Activated CD8-positive, alpha-beta memory T cell treated with anti-CD3 and anti-CD28 coated beads, Interleukin-2, amount 50 U/mL, for 48 hours (primary cell): ENCODE measurements at regions not wholly inside any gene's neighbourhood (a gene's known extent, or its start where the extent isn't known, plus 50 kb on each side); places are given as distances from the start of the nearest gene placed in this dataset.

Experiments used
- DNase-seq: peaks from one replicate; pipeline ENCODE4 v3.0.0-alpha.2; 2020

DNA sequence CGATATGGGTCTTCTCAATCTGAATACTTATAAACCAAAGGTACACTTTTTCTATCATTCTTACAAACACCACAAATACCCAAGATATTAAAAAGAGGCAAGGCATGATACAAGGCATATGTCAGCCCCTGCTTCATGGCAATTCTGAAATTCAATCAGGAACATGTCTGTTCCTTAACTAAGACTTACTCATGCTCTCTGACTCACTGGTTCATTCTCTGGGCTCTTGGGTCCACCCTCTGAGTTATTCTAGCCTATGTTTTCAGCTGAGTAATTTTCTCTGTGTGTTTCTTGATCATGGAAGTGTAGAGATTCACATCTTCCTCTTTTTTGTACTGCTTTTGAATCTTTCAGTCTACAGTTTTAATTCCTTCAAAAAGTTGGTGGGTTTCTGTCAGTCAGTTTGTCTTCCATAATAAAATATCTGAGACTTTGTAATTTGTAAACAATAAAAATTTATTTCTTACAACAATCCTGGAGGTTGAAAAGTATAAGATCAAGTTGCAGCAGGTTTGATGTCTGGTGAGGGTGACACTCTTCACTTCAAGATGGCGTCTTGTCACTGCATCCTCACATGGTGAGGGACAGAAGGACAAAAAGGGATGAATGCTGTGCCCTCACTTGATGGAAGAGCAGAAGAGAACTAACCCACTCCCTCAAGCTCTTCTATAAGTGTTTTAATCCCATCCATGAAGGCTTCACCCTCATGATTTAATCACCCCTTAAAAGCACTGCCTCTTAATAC lies 211.7 kb downstream of the FAM76B start:
- no peak for DNase-seq

DNA sequence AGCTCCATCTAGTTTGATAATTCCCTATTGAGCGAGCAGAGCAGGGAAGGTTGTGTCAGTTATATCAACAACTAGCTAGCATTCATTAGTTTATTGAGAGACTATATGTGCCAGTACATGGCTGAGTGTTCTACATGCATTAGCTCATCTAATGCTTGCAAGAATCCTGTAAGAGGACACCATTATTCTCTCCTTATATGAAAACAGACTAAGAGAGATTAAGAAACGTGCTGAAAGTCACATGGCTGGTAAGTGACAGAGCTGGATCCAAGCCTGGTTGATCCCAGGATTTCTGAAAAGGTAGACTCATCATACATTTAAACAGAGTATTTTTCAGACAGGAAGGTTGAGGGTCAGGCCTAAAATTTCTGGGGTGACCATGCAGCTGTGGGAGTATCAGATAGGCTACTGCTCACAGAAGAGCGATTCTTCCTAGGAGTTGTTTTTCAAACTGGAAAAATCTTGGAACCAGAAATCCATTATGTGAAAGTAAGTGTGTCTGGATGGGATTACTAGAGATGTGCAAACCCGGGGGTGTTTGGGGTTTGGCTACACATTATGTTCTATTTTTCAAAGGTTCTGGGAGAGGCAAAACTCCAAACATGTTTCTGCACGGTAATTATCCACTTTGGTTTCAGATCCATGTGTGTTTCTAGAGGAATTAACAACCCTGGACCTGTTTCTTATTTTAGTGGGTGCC lies 213.3 kb downstream of the FAM76B start:
- no peak for DNase-seq

DNA sequence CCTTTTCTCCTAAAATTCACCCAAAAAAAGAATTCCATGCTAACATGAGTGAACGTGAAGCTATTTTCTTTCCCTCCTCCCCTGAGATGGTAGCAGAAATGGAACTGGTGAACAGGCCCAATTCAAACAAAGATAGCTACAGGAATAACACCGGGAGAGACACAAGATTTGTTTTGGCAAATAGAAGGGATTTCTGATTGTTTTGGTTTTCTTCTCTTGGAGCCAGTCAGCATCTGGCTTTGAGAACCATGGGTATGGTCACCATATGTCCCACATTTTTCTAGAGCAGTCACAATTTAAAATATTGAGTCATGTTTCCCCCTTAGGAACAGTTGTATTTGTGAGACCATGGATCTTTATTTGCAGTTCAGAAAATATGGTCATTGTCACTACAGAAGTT lies 214.1 kb downstream of the FAM76B start:
- no peak for DNase-seq

DNA sequence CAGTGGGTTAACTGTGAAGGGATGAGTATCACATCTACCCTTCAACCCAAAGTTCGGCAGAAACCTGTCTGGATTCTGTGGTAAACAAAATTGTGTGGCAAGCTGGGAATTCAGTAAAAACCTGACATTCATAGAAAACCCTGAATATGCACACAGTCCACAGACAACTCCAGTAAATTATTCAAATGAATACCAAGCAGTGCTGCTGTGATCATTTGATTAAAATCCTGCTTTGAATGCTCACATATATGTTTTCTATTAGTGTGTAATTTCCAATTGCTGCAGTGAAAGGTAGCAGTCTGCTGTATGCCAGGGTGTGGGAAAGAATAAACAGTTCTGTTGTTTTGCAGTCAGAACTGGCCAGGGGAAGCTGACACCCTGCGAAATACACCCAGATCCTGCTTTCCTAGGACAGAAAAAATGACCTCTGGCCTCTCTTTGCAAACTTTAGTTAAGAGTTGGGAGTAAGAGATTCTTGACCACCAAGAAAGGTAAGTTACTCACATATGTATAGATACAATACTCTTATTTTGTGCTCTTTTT lies 217.8 kb downstream of the FAM76B start:
- DNase-seq: no peak

DNA sequence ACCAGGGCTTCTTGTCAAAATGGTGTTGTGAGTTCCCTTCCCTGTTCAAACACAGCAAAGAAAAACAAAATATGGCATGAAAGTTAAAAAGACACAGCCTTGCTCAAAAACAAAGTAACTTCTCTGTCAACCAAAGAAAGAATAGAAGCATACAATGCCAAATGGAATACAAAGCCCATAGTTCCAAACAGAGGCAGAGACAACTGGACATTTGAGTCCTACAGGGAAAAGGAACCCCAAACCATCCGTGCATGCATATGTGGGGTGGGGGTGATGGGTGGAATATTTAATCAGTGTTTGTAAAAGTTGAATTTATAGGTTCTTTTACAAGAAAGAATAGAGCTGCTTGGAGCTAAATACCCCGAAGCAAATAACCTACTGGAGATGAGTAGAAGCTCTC lies 218.7 kb downstream of the FAM76B start:
- no peak for DNase-seq

DNA sequence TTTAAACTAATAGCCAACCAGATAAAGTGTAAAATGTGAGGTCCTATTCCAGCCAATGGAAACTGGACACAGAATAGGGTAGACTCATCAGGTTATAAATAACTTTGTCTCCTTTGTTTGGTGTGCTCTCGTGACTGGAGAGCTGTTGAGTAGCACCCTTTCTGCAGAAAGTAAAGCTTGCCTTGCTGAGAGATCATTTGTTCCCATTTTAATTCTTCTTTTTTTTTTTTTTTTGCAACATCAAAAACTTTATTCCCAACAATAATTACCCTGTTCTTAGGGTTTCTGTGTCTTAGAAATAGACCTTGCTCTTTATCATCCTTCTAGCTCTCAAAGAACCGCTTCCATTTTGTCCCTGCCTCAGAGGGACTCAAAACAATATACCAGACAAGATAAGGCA lies 220.4 kb downstream of the FAM76B start:
- no peak for DNase-seq

DNA sequence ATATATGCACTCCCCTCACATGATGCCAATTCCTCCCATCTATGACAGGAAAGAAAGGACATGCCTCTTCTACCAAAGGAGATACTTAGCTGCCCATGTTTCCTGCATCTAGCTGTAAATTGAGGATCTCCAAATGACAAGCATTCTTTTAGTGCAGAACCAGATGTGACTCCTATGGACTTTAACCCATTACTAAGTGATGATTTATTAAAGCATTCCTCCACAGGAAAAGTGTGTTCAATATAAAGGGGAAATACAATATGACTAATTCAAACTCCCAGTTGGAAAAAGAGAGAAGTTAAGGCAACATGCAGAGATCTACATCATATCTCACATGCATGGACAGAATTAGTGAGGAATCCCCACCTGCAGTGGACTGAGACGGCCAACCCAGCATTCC lies 221.3 kb downstream of the FAM76B start:
- DNase-seq: no peak

DNA sequence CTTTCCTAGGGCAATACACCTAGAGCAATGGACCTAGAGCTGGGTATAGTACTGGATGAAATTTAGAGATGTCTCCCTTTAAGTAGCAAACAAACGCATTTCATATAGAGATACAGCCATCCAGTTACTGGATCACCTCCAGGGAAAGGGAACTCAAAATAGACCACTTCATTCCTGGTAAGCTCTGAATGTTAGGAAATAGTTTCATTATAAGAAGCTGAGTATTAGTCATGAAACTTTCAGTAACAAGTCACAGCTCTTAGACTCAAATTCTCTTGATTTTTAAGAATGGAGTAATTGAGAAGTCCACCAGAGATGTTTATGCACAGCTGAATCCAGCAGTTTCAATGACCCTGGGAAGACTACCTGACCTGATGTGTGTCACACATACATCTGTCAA lies 221.9 kb downstream of the FAM76B start:
- DNase-seq: no peak

DNA sequence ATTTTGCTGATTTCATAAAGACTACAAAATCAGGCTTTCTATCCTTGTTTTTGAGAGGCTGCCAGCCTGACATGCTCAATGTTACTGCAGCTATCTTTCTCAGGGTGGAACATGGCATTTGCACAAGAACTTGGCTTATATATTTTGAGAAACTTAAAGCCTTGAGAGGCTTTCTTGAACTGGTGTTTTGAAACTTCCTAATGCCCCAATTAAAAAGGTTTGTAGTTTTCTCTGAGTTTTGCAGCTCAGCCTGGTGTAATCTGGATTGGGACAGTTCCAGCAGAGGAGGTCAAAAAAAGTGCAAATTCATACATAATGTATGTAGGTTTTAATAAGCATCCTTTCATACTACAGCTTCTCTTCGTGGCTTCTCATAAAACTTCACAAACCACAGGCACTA lies 223.4 kb downstream of the FAM76B start:
- DNase-seq: no peak

DNA sequence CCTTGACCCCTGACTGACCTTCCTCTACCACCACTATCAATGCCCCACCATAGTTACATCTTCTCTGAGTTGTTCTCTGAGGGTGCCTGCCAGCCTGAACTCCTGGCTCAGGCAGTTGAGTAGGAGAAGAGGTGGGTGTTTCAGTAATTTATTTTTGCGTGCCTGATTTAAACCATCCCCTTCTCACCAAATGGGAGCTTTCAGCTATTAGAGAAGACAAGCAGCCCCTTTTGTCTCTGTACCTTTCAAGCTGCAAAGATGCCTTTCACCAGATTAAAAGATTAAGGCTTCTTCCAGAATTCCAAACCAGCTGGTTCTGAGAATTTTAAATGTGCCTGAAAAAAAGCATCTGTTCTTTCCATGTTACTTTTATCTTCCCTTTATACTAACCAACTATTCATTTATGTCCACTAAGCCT lies 223.8 kb downstream of the FAM76B start:
- no peak for DNase-seq

DNA sequence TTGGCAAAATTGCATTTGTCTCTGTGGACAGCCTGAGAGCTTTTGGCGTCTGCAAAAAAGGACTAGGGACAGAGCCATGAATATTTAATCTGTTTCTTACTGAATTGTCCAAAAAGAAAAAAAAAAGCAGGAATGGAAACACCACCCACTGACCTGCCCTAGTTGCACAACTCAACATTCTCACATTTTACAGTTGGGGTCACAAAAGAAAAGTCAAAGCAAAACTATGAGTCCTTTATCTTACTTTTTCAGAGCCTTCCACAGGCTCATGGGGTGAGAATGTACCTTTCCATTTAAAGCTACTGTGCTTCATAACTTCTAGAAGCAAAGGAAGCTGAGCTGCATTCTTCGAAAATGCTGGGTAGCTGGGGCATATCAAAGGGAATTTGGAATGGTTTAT lies 225.7 kb downstream of the FAM76B start:
- no peak for DNase-seq

DNA sequence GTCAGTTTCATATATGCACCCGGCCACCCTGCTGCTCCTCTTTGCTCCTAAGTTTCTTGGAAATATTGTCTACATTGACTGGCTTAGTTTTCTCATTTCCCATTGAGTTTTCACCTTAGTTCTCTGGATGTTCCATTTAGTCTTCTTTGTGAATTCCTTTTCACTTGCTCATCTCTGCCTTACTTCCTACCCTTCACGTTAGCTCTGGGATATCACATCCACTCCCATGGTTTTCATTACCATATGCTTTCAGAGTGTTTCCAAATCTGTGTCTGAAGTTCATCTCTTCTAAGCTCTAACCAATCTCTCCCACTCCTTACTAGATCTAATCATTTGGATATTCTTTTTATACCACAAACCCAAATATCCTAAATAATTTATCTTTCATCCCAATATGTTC lies 226.4 kb downstream of the FAM76B start:
- no peak for DNase-seq

DNA sequence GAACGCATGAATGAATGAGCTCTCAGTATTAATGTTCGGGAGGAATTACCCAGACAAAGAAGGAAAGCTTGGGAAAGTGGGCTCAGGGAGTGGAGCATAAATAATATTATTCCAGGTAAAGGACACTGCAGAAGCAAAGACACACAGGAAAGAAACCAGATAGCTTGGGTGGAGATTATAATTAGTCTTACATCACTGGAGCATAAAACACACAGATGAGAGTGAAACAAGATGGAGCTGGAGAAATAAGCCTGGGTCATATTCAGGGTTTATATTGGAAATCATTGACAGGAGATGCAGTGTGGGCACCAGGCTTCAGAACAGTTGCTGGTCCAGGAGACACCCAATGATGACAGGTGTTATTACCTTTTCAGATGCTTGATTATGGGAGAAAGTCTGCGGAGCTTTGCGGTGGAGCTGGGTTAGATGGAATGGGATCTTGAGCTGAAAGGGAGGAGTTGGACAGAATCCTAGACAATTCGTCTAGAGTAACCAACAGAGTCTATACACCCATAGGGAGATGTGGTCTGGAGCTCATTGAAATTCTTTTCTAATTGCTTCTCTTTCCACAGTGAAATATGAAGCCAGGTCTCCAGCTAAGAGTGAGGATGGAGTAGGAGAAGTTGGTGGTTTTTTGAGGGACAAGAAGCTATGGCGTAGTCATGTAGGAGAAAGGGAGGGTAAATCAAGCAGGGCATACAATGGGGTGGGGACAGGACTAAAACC lies 227.2 kb downstream of the FAM76B start:
- no peak for DNase-seq

DNA sequence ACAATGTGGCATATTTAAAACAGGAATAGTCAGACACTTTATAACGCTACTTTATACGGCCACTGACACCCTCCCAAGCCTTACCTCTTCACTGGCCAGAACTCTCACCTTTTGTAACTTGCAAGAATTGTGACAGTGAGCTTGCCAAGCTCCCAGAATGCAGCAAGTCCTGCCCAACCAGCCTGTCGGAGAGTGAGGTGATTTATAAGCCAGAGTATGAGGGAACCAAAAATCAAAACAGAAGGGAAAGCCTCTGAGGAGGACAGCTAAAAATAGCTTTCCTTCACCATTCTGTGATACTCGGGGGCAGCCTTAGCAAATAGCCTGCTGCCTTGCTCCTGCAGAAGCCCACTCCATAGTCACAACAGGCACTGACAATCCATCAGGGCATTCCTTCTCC lies 229.7 kb downstream of the FAM76B start:
- no peak for DNase-seq

DNA sequence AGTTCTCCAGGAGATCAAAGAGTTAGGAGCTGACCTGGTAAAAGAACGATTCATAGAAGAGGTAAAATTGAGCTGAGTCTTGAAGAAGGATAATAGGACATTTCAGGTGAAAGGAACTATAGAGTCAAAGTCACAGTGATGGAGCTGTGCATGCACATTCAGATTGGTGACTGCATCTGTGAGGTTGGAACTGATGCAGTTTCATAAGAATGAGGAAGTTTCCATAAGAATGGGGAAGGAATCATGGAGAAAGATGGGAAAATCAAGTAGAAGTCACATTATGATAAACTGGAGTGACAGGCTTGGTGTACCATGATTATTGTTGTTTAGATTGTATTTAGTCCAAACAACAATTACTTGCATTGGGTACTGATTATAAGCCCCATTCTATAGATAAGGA lies 232.2 kb downstream of the FAM76B start:
- no peak for DNase-seq

DNA sequence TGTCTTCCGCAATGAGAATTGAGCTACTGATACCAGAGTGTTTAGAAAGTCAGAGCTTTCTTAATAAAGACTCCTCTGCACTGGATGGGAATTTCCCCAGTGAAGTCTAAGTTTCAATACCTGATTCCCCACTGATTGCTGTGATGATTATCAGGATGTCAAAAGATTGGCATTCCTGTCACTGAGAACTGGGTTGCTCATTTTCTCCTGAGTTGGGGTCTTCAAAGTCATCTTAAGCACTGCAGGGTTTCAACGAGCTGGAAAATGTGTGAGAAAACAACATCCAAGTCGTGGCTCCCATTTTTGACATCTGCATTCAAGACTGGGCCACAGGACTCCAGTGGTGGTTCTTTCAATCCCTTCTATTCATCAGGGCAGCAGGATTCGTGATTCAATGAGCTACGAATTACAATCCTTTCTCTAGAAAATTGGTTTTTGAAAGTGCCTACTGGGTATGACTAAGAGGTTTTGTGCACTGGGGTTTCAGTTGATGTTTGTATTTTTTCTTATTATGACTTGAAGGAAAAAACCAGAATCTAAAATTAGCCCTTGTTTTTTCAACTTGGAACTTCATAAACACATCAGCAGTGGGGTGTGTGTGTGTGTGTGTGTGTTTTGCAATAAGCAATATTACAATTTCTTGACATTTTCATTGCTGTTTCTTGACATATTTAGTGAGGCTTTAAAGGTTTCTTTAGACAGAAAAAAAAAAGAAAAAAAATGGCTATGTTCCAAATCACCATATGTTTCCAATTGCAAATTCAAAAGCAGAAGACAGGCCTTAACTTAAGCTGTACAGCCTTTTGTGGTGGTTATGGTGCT lies 233.0 kb downstream of the FAM76B start:
- DNase-seq: no peak

DNA sequence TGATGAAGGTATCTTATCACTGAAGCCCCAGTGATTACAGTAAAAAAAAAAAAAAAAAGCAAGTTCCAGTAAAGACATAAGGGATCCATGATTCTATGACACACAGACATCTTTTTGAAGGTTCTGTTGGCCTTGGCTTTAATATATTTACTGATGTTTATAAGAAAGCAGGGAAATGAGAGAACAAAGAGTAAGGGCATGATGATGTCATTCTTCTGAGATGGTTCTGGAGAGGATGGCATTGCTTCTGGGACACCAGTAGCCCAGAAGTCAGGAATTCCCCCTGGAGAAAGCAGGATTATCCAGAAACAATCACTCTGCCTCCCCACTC lies 233.6 kb downstream of the FAM76B start:
- DNase-seq: no peak

DNA sequence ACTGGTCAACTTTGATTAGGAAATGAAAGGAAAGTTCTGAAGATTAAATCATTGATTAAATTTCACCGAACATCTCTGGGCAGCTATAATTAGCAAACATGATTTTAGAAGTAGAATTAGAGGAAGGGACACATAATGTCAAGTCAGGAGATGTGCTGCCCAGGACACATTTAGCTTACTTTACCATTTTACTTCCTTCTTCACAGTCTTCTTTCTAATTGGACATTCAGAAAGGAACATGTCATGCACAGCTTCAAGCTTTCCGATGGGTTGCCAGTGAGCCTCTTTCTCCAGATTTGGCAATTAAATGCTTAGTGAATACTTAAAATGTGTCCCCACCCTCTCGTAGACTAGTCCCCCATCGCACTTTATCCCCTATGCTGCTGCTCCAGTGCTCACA lies 234.7 kb downstream of the FAM76B start:
- no peak for DNase-seq

DNA sequence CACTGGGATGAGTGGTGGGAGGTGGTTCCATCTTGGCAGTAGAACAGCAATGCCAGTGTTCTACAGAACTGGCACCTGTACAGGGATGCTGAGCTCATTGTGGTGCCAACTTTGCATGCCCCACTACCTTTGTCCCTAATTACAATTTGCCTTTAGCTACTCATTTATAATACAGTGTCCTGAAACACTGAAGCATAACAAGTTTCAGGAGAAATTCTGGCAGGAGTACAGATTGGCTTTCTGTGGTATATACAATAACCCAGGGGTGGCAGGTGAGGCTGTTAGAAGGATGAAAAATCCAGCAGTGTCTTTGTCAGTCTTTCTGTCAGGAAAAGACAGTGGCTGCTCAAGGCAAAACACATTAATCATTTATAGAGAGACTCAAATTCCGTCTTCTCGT lies 240.3 kb downstream of the FAM76B start:
- no peak for DNase-seq

DNA sequence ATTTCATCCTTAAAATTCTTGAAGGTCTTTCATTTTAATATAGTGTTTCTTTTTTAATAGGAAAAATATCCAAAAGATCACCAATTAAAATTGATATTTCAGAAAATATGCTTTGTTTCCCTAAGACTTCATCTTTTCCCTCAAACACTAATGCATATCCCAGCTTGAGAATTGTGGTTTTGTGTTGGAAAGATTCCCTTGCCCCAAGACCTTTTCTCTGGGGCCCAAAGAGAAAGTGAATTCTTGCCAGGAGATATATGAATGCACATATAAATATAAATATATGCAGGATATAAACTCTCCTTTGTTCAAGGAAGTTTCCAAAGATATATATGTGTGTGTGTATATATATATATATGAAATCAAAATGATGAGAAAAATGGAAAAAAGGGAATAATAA lies 241.2 kb downstream of the FAM76B start:
- DNase-seq: no peak

DNA sequence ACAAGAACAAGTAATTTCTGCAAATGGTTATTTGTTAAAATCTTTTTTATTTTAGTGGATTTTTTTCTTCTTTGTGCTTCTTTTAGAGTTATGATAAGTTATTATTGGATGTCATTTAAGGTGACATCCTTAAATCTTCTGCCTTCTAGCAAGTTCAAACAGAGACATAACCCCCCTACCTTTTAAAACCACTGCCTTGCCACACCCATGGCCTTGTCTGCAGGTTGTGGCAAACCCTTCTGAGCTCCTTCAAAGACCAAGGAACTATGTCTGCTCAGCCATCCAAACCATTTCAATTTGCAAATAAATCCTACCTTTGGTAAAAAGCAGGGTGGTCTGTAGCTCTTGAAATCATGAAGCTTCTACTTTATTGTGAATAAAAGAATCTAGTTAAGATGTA lies 241.6 kb downstream of the FAM76B start:
- no peak for DNase-seq

DNA sequence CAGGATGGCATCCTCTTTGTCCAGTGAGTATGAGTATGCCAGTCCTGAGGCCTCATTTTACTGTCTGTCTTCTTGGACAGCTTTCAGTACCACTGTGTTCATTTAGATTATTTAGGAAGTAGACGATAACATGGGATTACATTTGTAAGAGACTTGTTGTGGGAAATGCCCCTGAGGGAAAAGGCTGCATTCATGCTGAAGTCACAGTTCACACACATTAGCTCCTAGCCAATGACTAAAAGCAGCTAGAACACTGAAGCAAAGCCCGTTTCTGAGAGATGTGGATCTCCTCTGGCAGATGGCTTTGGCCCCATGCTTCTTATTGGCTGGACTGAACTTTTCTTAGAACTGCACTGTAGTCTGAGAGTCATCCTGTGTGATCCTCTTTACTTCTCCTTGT lies 242.4 kb downstream of the FAM76B start:
- no peak for DNase-seq
